Esophagus squamous epithelium (tissue), 4 donors: ENCODE measurements at regions not wholly inside any gene's neighbourhood (a gene's known extent, or its start where the extent isn't known, plus 50 kb on each side); places are given as distances from the start of the nearest gene placed in this dataset.

Source experiments
- POLR2A ChIP-seq, 4 donors: fragments of 450-650 bp; IDR thresholded peaks; one replicate each; pipeline ENCODE4 v1.6.1; 2017; ENCODE audit warnings: antibody characterized with exemption in 4 of 4, mild to moderate bottlenecking in 4 of 4, moderate library complexity in 3 of 4
- TF ChIP-seq, protein P1 (sequence below), 6 experiments: fragments of 450-650 bp in 4 of 6; fragments of 200-600 bp in 2 of 6; sonication (generic) in 2 of 6; IDR thresholded peaks; one replicate each; pipeline ENCODE4 v1.5.1; 2016 to 2019; ENCODE audit warnings: antibody characterized with exemption in 6 of 6, mild to moderate bottlenecking in 4 of 6, moderate library complexity in 4 of 6

DNA sequence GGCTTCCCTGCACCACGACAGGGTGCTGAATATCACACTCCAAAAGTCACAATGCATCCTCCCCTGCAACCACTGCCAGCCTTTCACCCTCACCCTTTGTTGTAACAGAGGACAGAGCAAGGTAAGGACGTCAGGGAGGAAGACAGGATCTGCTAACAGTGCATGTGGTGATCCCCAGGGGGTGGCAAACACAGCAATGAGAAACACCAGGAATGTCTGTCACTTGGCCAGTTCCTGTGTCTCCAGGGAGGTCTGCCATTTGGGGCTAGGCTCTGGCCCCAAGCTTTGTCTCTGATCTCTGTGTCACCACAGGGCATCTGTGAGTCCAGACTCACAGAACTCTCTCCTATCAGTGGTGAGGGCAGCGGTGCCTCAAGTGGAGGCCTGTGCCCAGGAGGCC, 54.3 kb upstream of the SLC24A5 start:
- TF ChIP-seq, protein P1, sequence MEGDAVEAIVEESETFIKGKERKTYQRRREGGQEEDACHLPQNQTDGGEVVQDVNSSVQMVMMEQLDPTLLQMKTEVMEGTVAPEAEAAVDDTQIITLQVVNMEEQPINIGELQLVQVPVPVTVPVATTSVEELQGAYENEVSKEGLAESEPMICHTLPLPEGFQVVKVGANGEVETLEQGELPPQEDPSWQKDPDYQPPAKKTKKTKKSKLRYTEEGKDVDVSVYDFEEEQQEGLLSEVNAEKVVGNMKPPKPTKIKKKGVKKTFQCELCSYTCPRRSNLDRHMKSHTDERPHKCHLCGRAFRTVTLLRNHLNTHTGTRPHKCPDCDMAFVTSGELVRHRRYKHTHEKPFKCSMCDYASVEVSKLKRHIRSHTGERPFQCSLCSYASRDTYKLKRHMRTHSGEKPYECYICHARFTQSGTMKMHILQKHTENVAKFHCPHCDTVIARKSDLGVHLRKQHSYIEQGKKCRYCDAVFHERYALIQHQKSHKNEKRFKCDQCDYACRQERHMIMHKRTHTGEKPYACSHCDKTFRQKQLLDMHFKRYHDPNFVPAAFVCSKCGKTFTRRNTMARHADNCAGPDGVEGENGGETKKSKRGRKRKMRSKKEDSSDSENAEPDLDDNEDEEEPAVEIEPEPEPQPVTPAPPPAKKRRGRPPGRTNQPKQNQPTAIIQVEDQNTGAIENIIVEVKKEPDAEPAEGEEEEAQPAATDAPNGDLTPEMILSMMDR (IDR thresholded peaks at IDR 0.05) = no peak
- TF ChIP-seq POLR2A (IDR thresholded peaks at IDR 0.05) = no peak
